ENCODE measurements at regions not wholly inside any gene's neighbourhood (a gene's known extent, or its start where the extent isn't known, plus 50 kb on each side); places are given as distances from the start of the nearest gene placed in this dataset.

- no peaks in the 10 kb centered on the region for H3K27me3 ChIP-seq
- TF ChIP-seq POLR2AphosphoS5 (IDR thresholded peaks at IDR 0.05) (no peak), CTCF (IDR thresholded peaks at IDR 0.05) (no peak), POLR2A (IDR thresholded peaks at IDR 0.05) (no peak), EP300 (IDR thresholded peaks at IDR 0.05) (no peak)
- H3K4me3 ChIP-seq, result no peak overlapping the region
- H3K4me1 ChIP-seq, result no peaks in the 10 kb centered on the region
- WGBS, 2 donors (ENCODE audit: low coverage in 1 of 2), result 82% methylated on average over 2 of the region's 17 CpGs; no CpG with 5 or more reads in 1 of the 2 donors
- no peak overlapping the region for H3K27ac ChIP-seq
- no peaks in the 10 kb centered on the region for H3K9me3 ChIP-seq
- no peaks in the 10 kb centered on the region for H3K36me3 ChIP-seq
- no peak for ATAC-seq
These were observed 1065.7 kb upstream of the MANEA start for GRCh38 chr6:94511502-94512088.

GRCh38 chr6:94510877-94511276 is 1066.5 kb upstream of the MANEA start:
- 100% methylated on average over 1 of the region's 18 CpGs; no CpG with 5 or more reads in 1 of the 2 donors for WGBS, 2 donors (ENCODE audit: low coverage in 1 of 2)
- ATAC-seq, result no peak

GRCh38 chr6:94501516-94501915 is 1075.8 kb upstream of the MANEA start:
- 26 to 58% methylated on average over 2 of the region's 2 CpGs for WGBS, 2 donors (ENCODE audit: low coverage in 1 of 2)

More at GRCh38 chr6:94510877-94511276, 1066.5 kb upstream of the MANEA start:
- Histone ChIP-seq H3K9me3 (no peaks in the 10 kb centered on the region), H3K4me3 (no peak overlapping the region), H3K36me3 (no peaks in the 10 kb centered on the region), H3K27ac (no peak overlapping the region), H3K27me3 (no peaks in the 10 kb centered on the region), H3K4me1 (no peaks in the 10 kb centered on the region)
- TF ChIP-seq EP300 (IDR thresholded peaks at IDR 0.05) (no peak), POLR2AphosphoS5 (IDR thresholded peaks at IDR 0.05) (no peak), CTCF (IDR thresholded peaks at IDR 0.05) (no peak), POLR2A (IDR thresholded peaks at IDR 0.05) (no peak)

DNA sequence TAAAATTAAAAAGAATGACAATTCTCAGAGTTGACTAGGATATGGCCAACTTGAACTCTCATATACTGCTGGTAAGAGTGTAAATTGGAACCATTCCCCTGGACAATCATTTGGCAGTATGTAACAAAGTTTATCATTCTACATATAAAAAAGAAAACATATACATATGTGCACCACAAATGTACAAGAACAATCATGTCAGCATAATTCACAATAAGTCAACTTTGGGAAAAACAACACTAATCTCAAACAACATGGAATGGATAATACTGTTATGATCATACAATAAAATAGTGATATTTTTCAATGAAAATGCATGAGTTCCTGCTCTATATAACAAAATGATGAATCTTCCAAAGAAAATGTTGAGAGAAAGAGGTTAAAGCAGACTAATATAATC is 1078.7 kb upstream of the EPHA7 start:
- no peak for ATAC-seq
- H3K4me3 ChIP-seq, result no peak overlapping the region
- H3K27me3 ChIP-seq, result no peaks in the 10 kb centered on the region
- H3K9me3 ChIP-seq, result no peaks in the 10 kb centered on the region
- no peaks in the 10 kb centered on the region for H3K4me1 ChIP-seq
- no peak overlapping the region for H3K27ac ChIP-seq
- TF ChIP-seq CTCF (IDR thresholded peaks at IDR 0.05), result no peak
- no peak for TF ChIP-seq POLR2A (IDR thresholded peaks at IDR 0.05)
- no peak for TF ChIP-seq POLR2AphosphoS5 (IDR thresholded peaks at IDR 0.05)
- no peak for TF ChIP-seq EP300 (IDR thresholded peaks at IDR 0.05)
- H3K36me3 ChIP-seq, result no peaks in the 10 kb centered on the region

More at GRCh38 chr6:94501516-94501915, 1075.8 kb upstream of the MANEA start:
- H3K4me3 ChIP-seq, result no peak overlapping the region
- no peak overlapping the region for H3K27ac ChIP-seq
- ATAC-seq, result no peak
- H3K9me3 ChIP-seq, result no peaks in the 10 kb centered on the region
- H3K27me3 ChIP-seq, result no peaks in the 10 kb centered on the region
- no peaks in the 10 kb centered on the region for H3K4me1 ChIP-seq
- no peaks in the 10 kb centered on the region for H3K36me3 ChIP-seq
- TF ChIP-seq POLR2AphosphoS5 (IDR thresholded peaks at IDR 0.05), result no peak
- TF ChIP-seq CTCF (IDR thresholded peaks at IDR 0.05), result no peak
- no peak for TF ChIP-seq EP300 (IDR thresholded peaks at IDR 0.05)
- no peak for TF ChIP-seq POLR2A (IDR thresholded peaks at IDR 0.05)

- H3K27me3 ChIP-seq, result no peaks in the 10 kb centered on the region
- no peak for ATAC-seq
- H3K9me3 ChIP-seq, result no peaks in the 10 kb centered on the region
- no peak for TF ChIP-seq POLR2A (IDR thresholded peaks at IDR 0.05)
- no peak overlapping the region for H3K27ac ChIP-seq
- no peak overlapping the region for H3K4me3 ChIP-seq
- WGBS, 2 donors (ENCODE audit: low coverage in 1 of 2), result 59 to 78% methylated on average over 1 of the region's 1 CpG
- no peaks in the 10 kb centered on the region for H3K4me1 ChIP-seq
- no peaks in the 10 kb centered on the region for H3K36me3 ChIP-seq
These were observed 1075.1 kb upstream of the EPHA7 start for GRCh38 chr6:94494500-94494899.
